WTC11 (cell line): ENCODE measurements at regions not wholly inside any gene's neighbourhood (a gene's known extent, or its start where the extent isn't known, plus 50 kb on each side); places are given as distances from the start of the nearest gene placed in this dataset.
A peak's percentile ranks its signal among the peaks of the same experiment; 100 is the strongest.
"Not testable (repeated sequence)": the region's sequence is repeated elsewhere in the genome, so short reads cannot be mapped to it uniquely, and the experiment has no call there.

Source experiments
- ATAC-seq: fragments of 200-7000 bp; cut with Tn5 transposase; 2 replicates; pipeline ENCODE4 v1.10.0; 2021; ENCODE audit warnings: mild to moderate bottlenecking, moderate library complexity
- CTCF ChIA-PET: fragments of 300-600 bp; sonication (Branson Sonifier 250); formaldehyde crosslinking; loops from one replicate; lab custom pipeline; 2021; ENCODE audit warnings: antibody characterized with exemption; lab: Charles Lee
- POLR2A ChIA-PET: fragments of 350-600 bp; sonication (Branson Sonifier 250); formaldehyde crosslinking; loops from one replicate; lab custom pipeline; 2021; ENCODE audit warnings: antibody characterized with exemption; lab: Charles Lee
- DNase-seq: peaks from one replicate; pipeline ENCODE4 v3.0.0; 2021; ENCODE audit warnings: low spot score
- H3K27ac Mint-ChIP-seq: 2 replicates; pipeline ENCODE4 v1.8.0; 2021; ENCODE audit warnings: mixed read lengths
- H3K27me3 Mint-ChIP-seq: 2 replicates; pipeline ENCODE4 v1.8.0; 2021; ENCODE audit warnings: low read depth, mild to moderate bottlenecking, moderate library complexity, mixed read lengths
- H3K36me3 Mint-ChIP-seq: 2 replicates; pipeline ENCODE4 v1.8.0; 2021; ENCODE audit warnings: mixed read lengths
- H3K4me1 Mint-ChIP-seq: 2 replicates; pipeline ENCODE4 v1.8.0; 2022; ENCODE audit warnings: mixed read lengths
- H3K4me3 Mint-ChIP-seq: 2 replicates; pipeline ENCODE4 v1.8.0; 2021; ENCODE audit warnings: mild to moderate bottlenecking, moderate library complexity, mixed read lengths
- H3K9me3 Mint-ChIP-seq: 2 replicates; pipeline ENCODE4 v1.8.0; 2021; ENCODE audit warnings: mixed read lengths
- ATF1 ChIP-seq: sonication (generic); formaldehyde crosslinking; IDR thresholded peaks from 2 replicates; pipeline ENCODE4 v1.8.1; 2023; ENCODE audit warnings: mild to moderate bottlenecking, moderate library complexity, missing genetic modification reagents
- EMX1 ChIP-seq: fragments of 250-450 bp; sonication (Bioruptor Pico); IDR thresholded peaks from 2 replicates; pipeline ENCODE4 v1.8.0; 2021; ENCODE audit warnings: mild to moderate bottlenecking
- FOXK1 ChIP-seq: sonication (generic); formaldehyde crosslinking; IDR thresholded peaks from 2 replicates; pipeline ENCODE4 v1.8.0; 2022; ENCODE audit warnings: mild to moderate bottlenecking, moderate library complexity, missing genetic modification reagents
- HMGA2 ChIP-seq: fragments of 250-450 bp; sonication (Bioruptor Pico); IDR thresholded peaks from 2 replicates; pipeline ENCODE4 v1.4.0; 2021; ENCODE audit warnings: mild to moderate bottlenecking, moderate library complexity
- IRF1 ChIP-seq: sonication (generic); formaldehyde crosslinking; IDR thresholded peaks from 2 replicates; pipeline ENCODE4 v1.8.0; 2023; ENCODE audit warnings: missing genetic modification reagents
- MAX ChIP-seq: sonication (generic); formaldehyde crosslinking; IDR thresholded peaks from 2 replicates; pipeline ENCODE4 v1.8.0; 2022; ENCODE audit warnings: mild to moderate bottlenecking, missing genetic modification reagents
- MXD4 ChIP-seq: fragments of 250-450 bp; sonication (Bioruptor Pico); IDR thresholded peaks from 2 replicates; pipeline ENCODE4 v1.8.0; 2021; ENCODE audit warnings: mild to moderate bottlenecking, moderate library complexity, borderline replicate concordance
- MYBL2 ChIP-seq: sonication (generic); formaldehyde crosslinking; IDR thresholded peaks from 2 replicates; pipeline ENCODE4 v1.8.1; 2023; ENCODE audit warnings: mild to moderate bottlenecking, moderate library complexity, missing genetic modification reagents
- NFYB ChIP-seq: sonication (generic); formaldehyde crosslinking; conservative IDR thresholded peaks from 2 replicates; pipeline ENCODE4 v1.8.0; 2022; ENCODE audit warnings: low read depth, missing genetic modification reagents
- PREB ChIP-seq: sonication (generic); formaldehyde crosslinking; IDR thresholded peaks from 2 replicates; pipeline ENCODE4 v1.8.1; 2022; ENCODE audit warnings: mild to moderate bottlenecking, missing genetic modification reagents, moderate library complexity, borderline replicate concordance
- ZBTB43 ChIP-seq: sonication (generic); formaldehyde crosslinking; IDR thresholded peaks from 2 replicates; pipeline ENCODE4 v1.8.1; 2023; ENCODE audit warnings: mild to moderate bottlenecking, missing genetic modification reagents
- ZMAT4 ChIP-seq: fragments of 250-450 bp; sonication (Bioruptor Pico); IDR thresholded peaks from 2 replicates; pipeline ENCODE4 v1.9.0; 2021; ENCODE audit warnings: mild to moderate bottlenecking
- ZNF423 ChIP-seq: fragments of 250-450 bp; sonication (Bioruptor Pico); IDR thresholded peaks from 2 replicates; pipeline ENCODE4 v2.1.2; 2022; ENCODE audit warnings: mild to moderate bottlenecking, moderate library complexity

- TF ChIP-seq MAX (CRISPR knock-in tag) = no peak
- no peak for TF ChIP-seq ZBTB43 (CRISPR knock-in tag)
- CTCF ChIA-PET = interaction anchor here (0.9 kb wide), 1 partner anchor 24 kb away, joined by 3 read pairs; no protein-coding TSS in a partner anchor
- no peaks in the 10 kb centered on the region for H3K36me3 Mint-ChIP-seq
- no peaks in the 10 kb centered on the region for H3K9me3 Mint-ChIP-seq
- no peak for DNase-seq
- no peak overlapping the region for H3K4me3 Mint-ChIP-seq
- POLR2A ChIA-PET = no interaction called here
- H3K4me1 Mint-ChIP-seq = peaks cover 24% of the 10 kb centered on the region
- no peak overlapping the region for H3K27ac Mint-ChIP-seq
- no peaks in the 10 kb centered on the region for H3K27me3 Mint-ChIP-seq
- no peak for ATAC-seq
These were observed 135.6 kb downstream of the NUFIP1 start for GRCh38 chr13:44853641-44854040.

- Mint-ChIP-seq H3K27ac (no peak overlapping the region), H3K4me3 (no peak overlapping the region), H3K4me1 (peaks cover 19% of the 10 kb centered on the region), H3K36me3 (no peaks in the 10 kb centered on the region), H3K9me3 (no peaks in the 10 kb centered on the region), H3K27me3 (no peaks in the 10 kb centered on the region)
- ChIA-PET POLR2A (no interaction called here), CTCF (interaction anchor here (0.6 kb wide), 1 partner anchor 27 kb away, joined by 3 read pairs; no protein-coding TSS in a partner anchor)
- DNase-seq (no peak), ATAC-seq (no peak)
- no peak for TF ChIP-seq ZMAT4 (CRISPR knock-in tag)
These were observed 140.2 kb downstream of the NUFIP1 start for GRCh38 chr13:44848920-44849676.

- H3K9me3 Mint-ChIP-seq, H3K4me1 Mint-ChIP-seq, H3K36me3 Mint-ChIP-seq, POLR2A ChIA-PET, DNase-seq, H3K4me3 Mint-ChIP-seq, H3K27ac Mint-ChIP-seq, ATAC-seq, H3K27me3 Mint-ChIP-seq: not testable (repeated sequence)
- TF ChIP-seq HMGA2 (CRISPR knock-in tag) = peak; percentile 99
- CTCF ChIA-PET = interaction anchor here (0.6 kb wide), 1 partner anchor 48 kb away, joined by 4 read pairs; no protein-coding TSS in a partner anchor
These were observed 143.8 kb downstream of the NUFIP1 start for GRCh38 chr13:44845281-44846058.

GRCh38 chr13:44844786-44845185 lies 144.5 kb downstream of the NUFIP1 start:
- Mint-ChIP-seq H3K4me1 (no peaks in the 10 kb centered on the region), H3K9me3 (no peaks in the 10 kb centered on the region), H3K4me3 (no peak overlapping the region)
- POLR2A ChIA-PET = no interaction called here
- TF ChIP-seq MYBL2 (no peak), ZNF423 (CRISPR knock-in tag) (no peak), PREB (CRISPR knock-in tag) (no peak), IRF1 (CRISPR knock-in tag) (no peak), FOXK1 (no peak), MXD4 (no peak), ATF1 (CRISPR knock-in tag) (no peak), EMX1 (CRISPR knock-in tag) (no peak), NFYB (no peak)
- TF ChIP-seq, all 79 proteins: peak for 0
- no peaks in the 10 kb centered on the region for H3K36me3 Mint-ChIP-seq
- ATAC-seq (no peak), DNase-seq (no peak)
- CTCF ChIA-PET = interaction anchor here (0.6 kb wide), 1 partner anchor 47 kb away, joined by 4 read pairs; no protein-coding TSS in a partner anchor
- no peaks in the 10 kb centered on the region for H3K27me3 Mint-ChIP-seq
- H3K27ac Mint-ChIP-seq = no peak overlapping the region
